K562 (cell line): ENCODE measurements at regions not wholly inside any gene's neighbourhood (a gene's known extent, or its start where the extent isn't known, plus 50 kb on each side); places are given as distances from the start of the nearest gene placed in this dataset.

ENCODE experiments used
- CCNT2 ChIP-seq: IDR thresholded peaks from 2 replicates; pipeline ENCODE4 v1.6.1; 2011; ENCODE audit warnings: borderline replicate concordance, low read depth, mild to moderate bottlenecking, moderate library complexity, mixed read lengths, low read length; ENCODE audit not compliant: insufficient read length; ENCODE audit errors: extremely low read depth
- CHAMP1 ChIP-seq: fragments of 450-650 bp; IDR thresholded peaks from 2 replicates; pipeline ENCODE4 v1.6.1; 2016; ENCODE audit warnings: mild to moderate bottlenecking
- CREM ChIP-seq: IDR thresholded peaks from 2 replicates; pipeline ENCODE4 v1.6.1; 2014; ENCODE audit warnings: antibody characterized with exemption, low read depth
- DNMT1 ChIP-seq: fragments of 450-650 bp; IDR thresholded peaks from 2 replicates; pipeline ENCODE4 v1.6.1; 2016; ENCODE audit warnings: antibody characterized with exemption, mild to moderate bottlenecking
- ELF4 ChIP-seq: fragments of 450-650 bp; formaldehyde crosslinking; IDR thresholded peaks from 2 replicates; pipeline ENCODE4 v1.4.0; 2022; ENCODE audit warnings: missing genetic modification characterization
- EP400 ChIP-seq: fragments of 450-650 bp; IDR thresholded peaks from 2 replicates; pipeline ENCODE4 v1.6.1; 2017; ENCODE audit warnings: antibody characterized with exemption, mild to moderate bottlenecking, moderate library complexity
- GABPB1 ChIP-seq: sonication (generic); formaldehyde crosslinking; IDR thresholded peaks from 2 replicates; pipeline ENCODE4 v1.8.0; 2022; ENCODE audit warnings: mild to moderate bottlenecking, missing genetic modification reagents
- HDAC2 ChIP-seq: fragments of 450-650 bp; IDR thresholded peaks from 2 replicates; pipeline ENCODE4 v1.6.1; 2016; ENCODE audit warnings: mild to moderate bottlenecking
- HMG20A ChIP-seq: fragments of 450-650 bp; formaldehyde crosslinking; conservative IDR thresholded peaks from 2 replicates; pipeline ENCODE4 v1.4.0; 2020; ENCODE audit warnings: mild to moderate bottlenecking, mixed read lengths
- HOXB6 ChIP-seq: fragments of 250-450 bp; sonication (Bioruptor Pico); IDR thresholded peaks from 2 replicates; pipeline ENCODE4 v1.5.1; 2022; ENCODE audit warnings: mild to moderate bottlenecking, borderline replicate concordance
- KLF1 ChIP-seq: fragments of 450-650 bp; IDR thresholded peaks from 2 replicates; pipeline ENCODE4 v1.6.1; 2016; ENCODE audit warnings: missing genetic modification characterization, missing compliant biosample characterization
- MTF1 ChIP-seq: fragments of 250-450 bp; sonication (Bioruptor Pico); IDR thresholded peaks from 2 replicates; pipeline ENCODE4 v1.9.0; 2021; ENCODE audit warnings: moderate library complexity, mild to moderate bottlenecking, inconsistent platforms, borderline replicate concordance
- MXD1 ChIP-seq: fragments of 250-450 bp; sonication (Bioruptor Pico); IDR thresholded peaks from 2 replicates; pipeline ENCODE4 v1.8.0; 2021; ENCODE audit warnings: borderline replicate concordance, mild to moderate bottlenecking, moderate library complexity; ENCODE audit not compliant: poor library complexity, severe bottlenecking
- NEUROD1 ChIP-seq: fragments of 150-350 bp; IDR thresholded peaks from 2 replicates; pipeline ENCODE4 v1.6.1; 2014; ENCODE audit warnings: borderline replicate concordance, low read length, low read depth; ENCODE audit not compliant: partially characterized antibody
- NRF1 ChIP-seq, 2 experiments: fragments of 450-650 bp; IDR thresholded peaks in 1 of 2; conservative IDR thresholded peaks in 1 of 2; 2 replicates each; pipeline ENCODE4 v1.6.1; 2014; ENCODE audit warnings: mild to moderate bottlenecking in 2 of 2
- PHB ChIP-seq: fragments of 250-450 bp; sonication (Bioruptor Pico); IDR thresholded peaks from 2 replicates; pipeline ENCODE4 v1.5.0; 2021
- SLC30A9 ChIP-seq: fragments of 250-450 bp; sonication (Bioruptor Pico); IDR thresholded peaks from 2 replicates; pipeline ENCODE4 v1.8.0; 2022; ENCODE audit warnings: mild to moderate bottlenecking, moderate library complexity
- SMARCE1 ChIP-seq: fragments of 450-650 bp; IDR thresholded peaks from 2 replicates; pipeline ENCODE4 v1.7.1; 2016; ENCODE audit warnings: mild to moderate bottlenecking
- SP1 ChIP-seq: sonication (generic); formaldehyde crosslinking; IDR thresholded peaks from 2 replicates; pipeline ENCODE4 v1.8.1; 2022; ENCODE audit warnings: mild to moderate bottlenecking, missing genetic modification reagents
- TAF9B ChIP-seq: fragments of 450-650 bp; IDR thresholded peaks from 2 replicates; pipeline ENCODE4 v1.6.1; 2018; ENCODE audit warnings: mild to moderate bottlenecking; ENCODE audit not compliant: partially characterized antibody
- ZBTB17 ChIP-seq: fragments of 450-650 bp; formaldehyde crosslinking; IDR thresholded peaks from 2 replicates; pipeline ENCODE4 v1.4.0; 2020; ENCODE audit warnings: mild to moderate bottlenecking
- ZBTB7A ChIP-seq: IDR thresholded peaks from 2 replicates; pipeline ENCODE4 v1.6.1; 2011; ENCODE audit warnings: low read depth, mild to moderate bottlenecking, low read length, moderate library complexity, borderline replicate concordance; ENCODE audit not compliant: control insufficient read depth
- ZNF143 ChIP-seq: sonication (generic); formaldehyde crosslinking; IDR thresholded peaks from 2 replicates; pipeline ENCODE4 v1.9.0; 2022; ENCODE audit warnings: mild to moderate bottlenecking, missing genetic modification reagents
- ZNF239 ChIP-seq: fragments of 250-450 bp; sonication (Bioruptor Pico); IDR thresholded peaks from 2 replicates; pipeline ENCODE4 v1.4.0; 2020; ENCODE audit warnings: mild to moderate bottlenecking
- TF ChIP-seq, protein P1 (sequence below), 3 experiments: fragments of 200-800 bp in 1 of 3; sonication (Bioruptor generic) in 1 of 3; sonication (generic) in 1 of 3; formaldehyde crosslinking in 1 of 3; IDR thresholded peaks; 2 replicates each; pipeline versions ENCODE4 v1.6.1 to v1.8.0; 2016 to 2022; ENCODE audit warnings: mild to moderate bottlenecking in 2 of 3, missing compliant biosample characterization in 2 of 3, missing genetic modification characterization in 2 of 3, missing genetic modification reagents in 1 of 3
- TF ChIP-seq, protein P2 (sequence below): fragments of 450-650 bp; formaldehyde crosslinking; IDR thresholded peaks from 2 replicates; pipeline ENCODE4 v1.4.0; 2022; ENCODE audit warnings: missing genetic modification characterization

DNA sequence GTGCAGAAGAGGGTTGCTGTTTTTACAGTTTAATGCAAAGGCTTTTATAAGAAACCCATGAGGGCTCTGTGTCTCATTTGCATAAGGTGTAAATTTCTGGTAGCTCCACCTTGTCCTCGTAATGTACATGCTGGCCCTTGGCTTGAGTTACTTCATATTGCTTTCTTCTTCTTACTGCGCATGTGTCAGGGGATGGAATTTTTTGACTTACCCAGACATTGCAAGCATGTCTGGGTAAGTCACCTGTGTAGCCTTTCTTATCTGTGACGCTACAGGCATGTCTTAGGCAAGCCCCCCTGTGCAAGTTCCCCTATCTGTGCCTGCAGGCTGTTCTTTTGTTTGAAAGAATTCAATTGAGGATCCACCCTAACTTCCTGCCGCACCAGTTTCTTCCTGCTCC, 274.2 kb downstream of the ETNK1 start (continued):
- TF ChIP-seq HOXB6 = no peak
- no peak for TF ChIP-seq HDAC2
- TF ChIP-seq NEUROD1 = no peak
- TF ChIP-seq CHAMP1 = peak; percentile 83
- TF ChIP-seq HMG20A (CRISPR knock-in tag) = no peak
- TF ChIP-seq, protein P1, sequence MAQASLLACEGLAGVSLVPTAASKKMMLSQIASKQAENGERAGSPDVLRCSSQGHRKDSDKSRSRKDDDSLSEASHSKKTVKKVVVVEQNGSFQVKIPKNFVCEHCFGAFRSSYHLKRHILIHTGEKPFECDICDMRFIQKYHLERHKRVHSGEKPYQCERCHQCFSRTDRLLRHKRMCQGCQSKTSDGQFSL (CRISPR knock-in tag; IDR thresholded peaks at IDR 0.05) = no peak
- TF ChIP-seq, protein P1 (tag; IDR thresholded peaks at IDR 0.05) = peak in 1 of 2 experiments; percentile 78; a peak in 1 of 4 replicates
- TF ChIP-seq NRF1 (conservative IDR thresholded peaks at IDR 0.05 in 1 of 2, IDR thresholded peaks at IDR 0.05 in 1 of 2) = peak; percentile 89 to 90
- no peak for TF ChIP-seq DNMT1
- TF ChIP-seq SP1 (CRISPR knock-in tag) = no peak
- peak; percentile 48; the same call in 1 of the 2 replicates for TF ChIP-seq ZBTB7A
- TF ChIP-seq EP400 = no peak
- TF ChIP-seq CREM = peak; percentile 48
- TF ChIP-seq SMARCE1 = peak; percentile 70; the same call in 1 of the 2 replicates
- TF ChIP-seq TAF9B = no peak
- no peak for TF ChIP-seq KLF1
- peak; percentile 51; the same call in 1 of the 2 replicates for TF ChIP-seq ZBTB17
- TF ChIP-seq, protein P2, sequence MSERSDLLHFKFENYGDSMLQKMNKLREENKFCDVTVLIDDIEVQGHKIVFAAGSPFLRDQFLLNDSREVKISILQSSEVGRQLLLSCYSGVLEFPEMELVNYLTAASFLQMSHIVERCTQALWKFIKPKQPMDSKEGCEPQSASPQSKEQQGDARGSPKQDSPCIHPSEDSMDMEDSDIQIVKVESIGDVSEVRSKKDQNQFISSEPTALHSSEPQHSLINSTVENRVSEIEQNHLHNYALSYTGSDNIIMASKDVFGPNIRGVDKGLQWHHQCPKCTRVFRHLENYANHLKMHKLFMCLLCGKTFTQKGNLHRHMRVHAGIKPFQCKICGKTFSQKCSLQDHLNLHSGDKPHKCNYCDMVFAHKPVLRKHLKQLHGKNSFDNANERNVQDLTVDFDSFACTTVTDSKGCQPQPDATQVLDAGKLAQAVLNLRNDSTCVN (CRISPR knock-in tag) = no peak
- no peak for TF ChIP-seq SLC30A9 (CRISPR knock-in tag)
- TF ChIP-seq MTF1 = 0 out of 2 replicates have a peak, but pooled peaks have one; percentile 74
- no peak for TF ChIP-seq GABPB1 (CRISPR knock-in tag)
- TF ChIP-seq ZNF239 = 0 out of 2 replicates have a peak, but pooled peaks have one; percentile 15
- no peak for TF ChIP-seq PHB (CRISPR knock-in tag)
- peak; percentile 38; the same call in 1 of the 2 replicates for TF ChIP-seq ELF4 (CRISPR knock-in tag)
- TF ChIP-seq ZNF143 (CRISPR knock-in tag) = no peak
- peak; percentile 37 for TF ChIP-seq CCNT2
- peak; percentile 14 for TF ChIP-seq MXD1
